ENCODE measurements at regions not wholly inside any gene's neighbourhood (a gene's known extent, or its start where the extent isn't known, plus 50 kb on each side); places are given as distances from the start of the nearest gene placed in this dataset.

- Histone ChIP-seq H3K9ac (ENCODE audit: low read length in 3 of 3) (no peak overlapping the region), H3K4me1 (ENCODE audit: control insufficient read depth in 2 of 3, insufficient read depth in 2 of 3, low read depth in 1 of 3, low read length in 3 of 3) (no peaks in the 10 kb centered on the region), H3K27ac (ENCODE audit: low read depth in 2 of 2, low read length in 2 of 2) (no peak overlapping the region), H3K36me3 (ENCODE audit: control insufficient read depth in 2 of 3, insufficient read depth in 3 of 3, low read length in 3 of 3) (no peaks in the 10 kb centered on the region), H3K27me3 (ENCODE audit: control insufficient read depth, insufficient read depth, low read length) (no peaks in the 10 kb centered on the region), H3K4me3 (ENCODE audit: low read length in 3 of 3) (no peak overlapping the region), H3K9me3 (ENCODE audit: control insufficient read depth in 2 of 3, insufficient read depth in 1 of 3, low read length in 3 of 3) (no peaks in the 10 kb centered on the region)
- TF ChIP-seq, protein P1, sequence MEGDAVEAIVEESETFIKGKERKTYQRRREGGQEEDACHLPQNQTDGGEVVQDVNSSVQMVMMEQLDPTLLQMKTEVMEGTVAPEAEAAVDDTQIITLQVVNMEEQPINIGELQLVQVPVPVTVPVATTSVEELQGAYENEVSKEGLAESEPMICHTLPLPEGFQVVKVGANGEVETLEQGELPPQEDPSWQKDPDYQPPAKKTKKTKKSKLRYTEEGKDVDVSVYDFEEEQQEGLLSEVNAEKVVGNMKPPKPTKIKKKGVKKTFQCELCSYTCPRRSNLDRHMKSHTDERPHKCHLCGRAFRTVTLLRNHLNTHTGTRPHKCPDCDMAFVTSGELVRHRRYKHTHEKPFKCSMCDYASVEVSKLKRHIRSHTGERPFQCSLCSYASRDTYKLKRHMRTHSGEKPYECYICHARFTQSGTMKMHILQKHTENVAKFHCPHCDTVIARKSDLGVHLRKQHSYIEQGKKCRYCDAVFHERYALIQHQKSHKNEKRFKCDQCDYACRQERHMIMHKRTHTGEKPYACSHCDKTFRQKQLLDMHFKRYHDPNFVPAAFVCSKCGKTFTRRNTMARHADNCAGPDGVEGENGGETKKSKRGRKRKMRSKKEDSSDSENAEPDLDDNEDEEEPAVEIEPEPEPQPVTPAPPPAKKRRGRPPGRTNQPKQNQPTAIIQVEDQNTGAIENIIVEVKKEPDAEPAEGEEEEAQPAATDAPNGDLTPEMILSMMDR (IDR thresholded peaks at IDR 0.05; ENCODE audit: borderline replicate concordance, extremely low read depth, insufficient read depth): no peak
- intact Hi-C loops (cut with DNase I): no loop called here
- FAIRE-seq (no peak), DNase-seq (no peak)
Measured at GRCh38 chr11:80673566-80673965, 1232.7 kb upstream of the TENM4 start.

DNA sequence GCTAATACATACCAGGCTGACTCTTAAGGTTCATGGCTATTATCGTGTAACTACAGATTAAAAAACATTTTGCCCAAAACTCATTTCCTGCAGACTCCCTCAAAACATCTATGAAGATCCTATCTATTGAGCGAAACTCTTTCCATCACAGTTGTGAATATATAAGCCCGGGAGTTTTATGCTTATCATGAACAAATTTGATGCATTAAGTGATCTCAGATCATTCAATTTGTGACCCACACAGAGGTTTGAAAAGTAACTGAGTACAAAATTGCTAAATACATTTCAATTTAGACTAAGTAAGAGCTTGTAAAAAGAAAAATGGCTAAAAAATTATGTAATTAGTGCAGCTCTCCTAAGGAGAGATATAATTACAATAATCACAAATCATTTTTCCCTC is 1228.8 kb upstream of the TENM4 start:
- Histone ChIP-seq H3K4me3 (ENCODE audit: low read length in 3 of 3) (no peak overlapping the region), H3K4me1 (ENCODE audit: control insufficient read depth in 2 of 3, insufficient read depth in 2 of 3, low read depth in 1 of 3, low read length in 3 of 3) (no peaks in the 10 kb centered on the region), H3K9me3 (ENCODE audit: control insufficient read depth in 2 of 3, insufficient read depth in 1 of 3, low read length in 3 of 3) (no peaks in the 10 kb centered on the region), H3K9ac (ENCODE audit: low read length in 3 of 3) (no peak overlapping the region), H3K27me3 (ENCODE audit: control insufficient read depth, insufficient read depth, low read length) (no peaks in the 10 kb centered on the region), H3K27ac (ENCODE audit: low read depth in 2 of 2, low read length in 2 of 2) (no peak overlapping the region), H3K36me3 (ENCODE audit: control insufficient read depth in 2 of 3, insufficient read depth in 3 of 3, low read length in 3 of 3) (no peaks in the 10 kb centered on the region)
- DNase-seq: no peak
- intact Hi-C loops (cut with DNase I): no loop called here
- TF ChIP-seq, protein P1 (IDR thresholded peaks at IDR 0.05; ENCODE audit: borderline replicate concordance, extremely low read depth, insufficient read depth): no peak
- FAIRE-seq: no peak

GRCh38 chr11:80668039-80668438 is 1227.2 kb upstream of the TENM4 start:
- H3K27me3 ChIP-seq (ENCODE audit: control insufficient read depth, insufficient read depth, low read length): no peaks in the 10 kb centered on the region
- no peak overlapping the region for H3K27ac ChIP-seq (ENCODE audit: low read depth in 2 of 2, low read length in 2 of 2)
- H3K9me3 ChIP-seq (ENCODE audit: control insufficient read depth in 2 of 3, insufficient read depth in 1 of 3, low read length in 3 of 3): no peaks in the 10 kb centered on the region
- no peaks in the 10 kb centered on the region for H3K36me3 ChIP-seq (ENCODE audit: control insufficient read depth in 2 of 3, insufficient read depth in 3 of 3, low read length in 3 of 3)
- intact Hi-C loops (cut with DNase I): no loop called here
- no peak overlapping the region for H3K9ac ChIP-seq (ENCODE audit: low read length in 3 of 3)
- FAIRE-seq: no peak
- TF ChIP-seq, protein P1 (IDR thresholded peaks at IDR 0.05; ENCODE audit: borderline replicate concordance, extremely low read depth, insufficient read depth): no peak
- H3K4me3 ChIP-seq (ENCODE audit: low read length in 3 of 3): no peak overlapping the region
- DNase-seq: no peak
- no peaks in the 10 kb centered on the region for H3K4me1 ChIP-seq (ENCODE audit: control insufficient read depth in 2 of 3, insufficient read depth in 2 of 3, low read depth in 1 of 3, low read length in 3 of 3)

GRCh38 chr11:80655834-80656233 is 1215.0 kb upstream of the TENM4 start:
- DNase-seq (no peak), FAIRE-seq (no peak)
- no peak overlapping the region for H3K9ac ChIP-seq (ENCODE audit: low read length in 3 of 3)
- H3K4me3 ChIP-seq (ENCODE audit: low read length in 3 of 3): no peak overlapping the region
- H3K27ac ChIP-seq (ENCODE audit: low read depth in 2 of 2, low read length in 2 of 2): no peak overlapping the region
- H3K4me1 ChIP-seq (ENCODE audit: control insufficient read depth in 2 of 3, insufficient read depth in 2 of 3, low read depth in 1 of 3, low read length in 3 of 3): no peaks in the 10 kb centered on the region
- intact Hi-C loops (cut with DNase I): no loop called here
- TF ChIP-seq, protein P1 (IDR thresholded peaks at IDR 0.05; ENCODE audit: borderline replicate concordance, extremely low read depth, insufficient read depth): no peak
- no peaks in the 10 kb centered on the region for H3K36me3 ChIP-seq (ENCODE audit: control insufficient read depth in 2 of 3, insufficient read depth in 3 of 3, low read length in 3 of 3)
- H3K9me3 ChIP-seq (ENCODE audit: control insufficient read depth in 2 of 3, insufficient read depth in 1 of 3, low read length in 3 of 3): no peaks in the 10 kb centered on the region
- H3K27me3 ChIP-seq (ENCODE audit: control insufficient read depth, insufficient read depth, low read length): no peaks in the 10 kb centered on the region
